ENCODE measurements at regions not wholly inside any gene's neighbourhood (a gene's known extent, or its start where the extent isn't known, plus 50 kb on each side); places are given as distances from the start of the nearest gene placed in this dataset.

- no peak for ATAC-seq (ENCODE audit: low read depth)
Observed at GRCh38 chr9:129507805-129508204, 113.1 kb downstream of the C9orf50 start.

GRCh38 chr9:129506892-129507291 is 114.0 kb downstream of the C9orf50 start:
- peaks cover 10% of the 10 kb centered on the region for H3K4me1 Mint-ChIP-seq
- no peak overlapping the region for H3K27ac Mint-ChIP-seq
- H3K9me3 Mint-ChIP-seq = no peaks in the 10 kb centered on the region
- POLR2A ChIA-PET = interaction anchor here (0.7 kb wide), 1 partner anchor 14 kb away, joined by 3 read pairs; no protein-coding TSS in a partner anchor
- ATAC-seq (ENCODE audit: low read depth) (no peak), DNase-seq (no peak)
- no peak overlapping the region for H3K4me3 Mint-ChIP-seq
- peaks cover 7% of the 10 kb centered on the region for H3K27me3 Mint-ChIP-seq
- peaks cover 5% of the 10 kb centered on the region for H3K36me3 Mint-ChIP-seq

More at GRCh38 chr9:129507805-129508204, 113.1 kb downstream of the C9orf50 start:
- POLR2A ChIA-PET = no interaction called here
- peaks cover 10% of the 10 kb centered on the region for H3K4me1 Mint-ChIP-seq
- H3K36me3 Mint-ChIP-seq = peaks cover 5% of the 10 kb centered on the region
- no peak overlapping the region for H3K27ac Mint-ChIP-seq
- H3K9me3 Mint-ChIP-seq = peaks cover 5% of the 10 kb centered on the region
- no peak overlapping the region for H3K4me3 Mint-ChIP-seq
- H3K27me3 Mint-ChIP-seq = peaks cover 7% of the 10 kb centered on the region
- DNase-seq = no peak

- H3K36me3 Mint-ChIP-seq = peaks cover 6% of the 10 kb centered on the region
- no peak overlapping the region for H3K4me3 Mint-ChIP-seq
- DNase-seq (no peak), ATAC-seq (ENCODE audit: low read depth) (no peak)
- H3K4me1 Mint-ChIP-seq = peaks cover 10% of the 10 kb centered on the region
- peaks cover 6% of the 10 kb centered on the region for H3K27me3 Mint-ChIP-seq
- H3K9me3 Mint-ChIP-seq = no peaks in the 10 kb centered on the region
- H3K27ac Mint-ChIP-seq = no peak overlapping the region
- POLR2A ChIA-PET = no interaction called here
Observed at GRCh38 chr9:129506041-129506440, 114.9 kb downstream of the C9orf50 start.

GRCh38 chr9:129505270-129505902 is 115.5 kb downstream of the C9orf50 start:
- H3K27ac Mint-ChIP-seq = no peak overlapping the region
- ATAC-seq (ENCODE audit: low read depth) (no peak), DNase-seq (no peak)
- peaks cover 2% of the 10 kb centered on the region for H3K27me3 Mint-ChIP-seq
- POLR2A ChIA-PET = no interaction called here
- no peak overlapping the region for H3K4me3 Mint-ChIP-seq
- H3K4me1 Mint-ChIP-seq = peaks cover 10% of the 10 kb centered on the region
- peaks cover 6% of the 10 kb centered on the region for H3K36me3 Mint-ChIP-seq
- H3K9me3 Mint-ChIP-seq = no peaks in the 10 kb centered on the region

- DNase-seq (no peak), ATAC-seq (ENCODE audit: low read depth) (no peak)
- H3K9me3 Mint-ChIP-seq = no peaks in the 10 kb centered on the region
- no peak overlapping the region for H3K4me3 Mint-ChIP-seq
- H3K27ac Mint-ChIP-seq = no peak overlapping the region
- peaks cover 6% of the 10 kb centered on the region for H3K36me3 Mint-ChIP-seq
- POLR2A ChIA-PET = no interaction called here
- peaks cover 2% of the 10 kb centered on the region for H3K27me3 Mint-ChIP-seq
- H3K4me1 Mint-ChIP-seq = peaks cover 10% of the 10 kb centered on the region
Observed at GRCh38 chr9:129504404-129504803, 116.5 kb downstream of the C9orf50 start.

- H3K9me3 Mint-ChIP-seq = no peaks in the 10 kb centered on the region
- no peak for ATAC-seq (ENCODE audit: low read depth)
- peaks cover 13% of the 10 kb centered on the region for H3K4me1 Mint-ChIP-seq
- peaks cover 8% of the 10 kb centered on the region for H3K36me3 Mint-ChIP-seq
- no peaks in the 10 kb centered on the region for H3K27me3 Mint-ChIP-seq
- no peak for DNase-seq
- POLR2A ChIA-PET = interaction anchor here (0.9 kb wide), 1 partner anchor 9 kb away, joined by 3 read pairs; no protein-coding TSS in a partner anchor
- H3K4me3 Mint-ChIP-seq = no peak overlapping the region
- no peak overlapping the region for H3K27ac Mint-ChIP-seq
Observed at GRCh38 chr9:129501771-129502319, 119.1 kb downstream of the C9orf50 start.

GRCh38 chr9:129500863-129501770 is 119.8 kb downstream of the C9orf50 start:
- H3K4me3 Mint-ChIP-seq = no peak overlapping the region
- ATAC-seq (ENCODE audit: low read depth) = no peak
- no peak overlapping the region for H3K27ac Mint-ChIP-seq
- H3K36me3 Mint-ChIP-seq = peaks cover 9% of the 10 kb centered on the region
- DNase-seq = no peak
- H3K9me3 Mint-ChIP-seq = no peaks in the 10 kb centered on the region
- H3K27me3 Mint-ChIP-seq = no peaks in the 10 kb centered on the region
- H3K4me1 Mint-ChIP-seq = peaks cover 16% of the 10 kb centered on the region
- POLR2A ChIA-PET = interaction anchor here (0.9 kb wide), 1 partner anchor 9 kb away, joined by 3 read pairs; no protein-coding TSS in a partner anchor

- ATAC-seq (ENCODE audit: low read depth) (no peak), DNase-seq (no peak)
- Mint-ChIP-seq H3K9me3 (no peaks in the 10 kb centered on the region), H3K4me1 (peaks cover 20% of the 10 kb centered on the region), H3K4me3 (no peak overlapping the region), H3K36me3 (peaks cover 10% of the 10 kb centered on the region), H3K27me3 (no peaks in the 10 kb centered on the region), H3K27ac (no peak overlapping the region)
- POLR2A ChIA-PET = interaction anchor here (1.2 kb wide), 1 partner anchor 11 kb away, joined by 5 read pairs; no protein-coding TSS in a partner anchor
Observed at GRCh38 chr9:129500161-129500862, 120.6 kb downstream of the C9orf50 start.

GRCh38 chr9:129498451-129499384 is 122.2 kb downstream of the C9orf50 start:
- no peak for DNase-seq

GRCh38 chr9:129497813-129498450 is 123.0 kb downstream of the C9orf50 start:
- Mint-ChIP-seq H3K27ac (no peak overlapping the region), H3K4me1 (peaks cover 14% of the 10 kb centered on the region), H3K4me3 (no peak overlapping the region), H3K36me3 (peaks cover 7% of the 10 kb centered on the region), H3K27me3 (no peaks in the 10 kb centered on the region), H3K9me3 (no peaks in the 10 kb centered on the region)
- POLR2A ChIA-PET = interaction anchor here (1.8 kb wide), 1 partner anchor 37 kb away, joined by 11 read pairs; no protein-coding TSS in a partner anchor
- no peak for ATAC-seq (ENCODE audit: low read depth)
- DNase-seq = no peak

More at GRCh38 chr9:129498451-129499384, 122.2 kb downstream of the C9orf50 start:
- H3K27me3 Mint-ChIP-seq = no peaks in the 10 kb centered on the region
- H3K36me3 Mint-ChIP-seq = peaks cover 7% of the 10 kb centered on the region
- POLR2A ChIA-PET = interaction anchor here (1.2 kb wide), 1 partner anchor 13 kb away, joined by 5 read pairs; no protein-coding TSS in a partner anchor
- ATAC-seq (ENCODE audit: low read depth) = no peak
- H3K27ac Mint-ChIP-seq = peak overlapping the region; percentile 2
- H3K4me1 Mint-ChIP-seq = peaks cover 14% of the 10 kb centered on the region
- no peaks in the 10 kb centered on the region for H3K9me3 Mint-ChIP-seq
- H3K4me3 Mint-ChIP-seq = no peak overlapping the region

GRCh38 chr9:129497005-129497812 is 123.7 kb downstream of the C9orf50 start:
- H3K27ac Mint-ChIP-seq = peak overlapping the region; percentile 76
- DNase-seq (no peak), ATAC-seq (ENCODE audit: low read depth) (no peak)
- peaks cover 8% of the 10 kb centered on the region for H3K36me3 Mint-ChIP-seq
- POLR2A ChIA-PET = interaction anchor here (0.6 to 1.8 kb wide), 6 partner anchors 14 to 745 kb away, joined by 3 to 11 read pairs (median 3); no protein-coding TSS in a partner anchor
- H3K27me3 Mint-ChIP-seq = no peaks in the 10 kb centered on the region
- H3K4me3 Mint-ChIP-seq = peak overlapping the region; percentile 76
- no peaks in the 10 kb centered on the region for H3K9me3 Mint-ChIP-seq
- peaks cover 16% of the 10 kb centered on the region for H3K4me1 Mint-ChIP-seq
